NT2/D1 (cell line): ENCODE measurements at regions not wholly inside any gene's neighbourhood (a gene's known extent, or its start where the extent isn't known, plus 50 kb on each side); places are given as distances from the start of the nearest gene placed in this dataset.

Experiments used
- DNase-seq: peaks from one replicate; pipeline ENCODE4 v3.0.0-alpha.2; 2011; ENCODE audit warnings: low read depth, low spot score
- H3K27me3 ChIP-seq: 2 replicates; pipeline ENCODE4 v1.6.0; 2011; ENCODE audit warnings: mild to moderate bottlenecking; ENCODE audit not compliant: insufficient read length, insufficient read depth
- H3K36me3 ChIP-seq: 2 replicates; pipeline ENCODE4 v1.6.1; 2011; ENCODE audit warnings: mild to moderate bottlenecking, low read length, mixed read lengths; ENCODE audit not compliant: insufficient read depth, insufficient read length
- H3K4me1 ChIP-seq: 2 replicates; pipeline ENCODE4 v1.5.1; 2011; ENCODE audit not compliant: insufficient read depth, insufficient read length
- H3K4me3 ChIP-seq: 2 replicates; pipeline ENCODE4 v1.5.1; 2011; ENCODE audit warnings: low read depth; ENCODE audit not compliant: insufficient read length
- H3K9ac ChIP-seq: 2 replicates; pipeline ENCODE4 v1.6.0; 2011; ENCODE audit warnings: low read depth; ENCODE audit not compliant: insufficient read length
- H3K9me3 ChIP-seq: 2 replicates; pipeline ENCODE4 v1.5.1; 2011; ENCODE audit warnings: mild to moderate bottlenecking, low read length; ENCODE audit not compliant: insufficient read depth
- SUZ12 ChIP-seq: IDR thresholded peaks from 2 replicates; pipeline ENCODE4 v1.6.1; 2011; ENCODE audit not compliant: insufficient read length, insufficient read depth; ENCODE audit errors: extremely low read depth
- YY1 ChIP-seq: IDR thresholded peaks from 2 replicates; pipeline ENCODE4 v1.6.1; 2011; ENCODE audit not compliant: insufficient read length, insufficient read depth
- ZNF274 ChIP-seq: IDR thresholded peaks from 2 replicates; pipeline ENCODE4 v1.6.1; 2011; ENCODE audit warnings: mild to moderate bottlenecking, low read depth, low read length

DNA sequence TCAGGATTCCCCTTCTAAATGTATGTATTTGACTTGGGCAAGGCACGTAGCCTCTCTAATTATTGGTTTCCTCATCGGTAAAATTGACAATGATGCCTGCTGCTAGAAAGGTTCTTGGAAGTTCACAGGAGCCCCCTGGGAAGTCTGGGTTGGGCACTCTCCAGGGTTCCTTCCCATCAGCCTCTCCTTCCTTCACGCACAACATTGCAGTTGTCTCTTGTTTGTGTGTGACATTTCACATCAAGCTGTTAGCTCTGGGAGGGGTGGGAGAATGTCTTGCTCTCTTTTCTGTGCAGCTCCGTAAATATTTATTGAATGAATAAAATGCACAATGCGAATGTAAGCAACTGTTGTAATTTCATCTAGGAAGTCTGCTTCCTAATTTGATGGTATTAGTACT, 153.2 kb upstream of the PRICKLE1 start:
- no peak for TF ChIP-seq SUZ12
- no peak for TF ChIP-seq YY1
- no peak for TF ChIP-seq ZNF274
- Histone ChIP-seq H3K4me3 (no peak overlapping the region), H3K36me3 (no peaks in the 10 kb centered on the region)

GRCh38 chr12:42741771-42742510, 152.4 kb upstream of the PRICKLE1 start:
- Histone ChIP-seq H3K4me1 (no peaks in the 10 kb centered on the region), H3K4me3 (no peak overlapping the region), H3K9ac (no peak overlapping the region), H3K27me3 (no peaks in the 10 kb centered on the region), H3K36me3 (no peaks in the 10 kb centered on the region), H3K9me3 (peaks cover 16% of the 10 kb centered on the region)
- no peak for TF ChIP-seq SUZ12
- no peak for TF ChIP-seq ZNF274
- no peak for TF ChIP-seq YY1
- DNase-seq: no peak

More for the DNA sequence above, 153.2 kb upstream of the PRICKLE1 start:
- Histone ChIP-seq H3K27me3 (no peaks in the 10 kb centered on the region), H3K9me3 (peaks cover 23% of the 10 kb centered on the region), H3K9ac (no peak overlapping the region), H3K4me1 (no peaks in the 10 kb centered on the region)
- no peak for DNase-seq

GRCh38 chr12:42741091-42741490, 151.5 kb upstream of the PRICKLE1 start:
- Histone ChIP-seq H3K27me3 (no peaks in the 10 kb centered on the region), H3K4me3 (no peak overlapping the region), H3K36me3 (no peaks in the 10 kb centered on the region), H3K9ac (no peak overlapping the region), H3K9me3 (peaks cover 8% of the 10 kb centered on the region), H3K4me1 (no peaks in the 10 kb centered on the region)
- no peak for DNase-seq
- TF ChIP-seq SUZ12 (no peak), YY1 (no peak), ZNF274 (no peak)

GRCh38 chr12:42737398-42737797, 147.9 kb upstream of the PRICKLE1 start:
- Histone ChIP-seq H3K4me3 (no peak overlapping the region), H3K36me3 (no peaks in the 10 kb centered on the region), H3K9ac (no peak overlapping the region), H3K9me3 (no peaks in the 10 kb centered on the region), H3K4me1 (no peaks in the 10 kb centered on the region), H3K27me3 (no peaks in the 10 kb centered on the region)
- DNase-seq: no peak
- no peak for TF ChIP-seq YY1
- no peak for TF ChIP-seq SUZ12
- TF ChIP-seq ZNF274: no peak

DNA sequence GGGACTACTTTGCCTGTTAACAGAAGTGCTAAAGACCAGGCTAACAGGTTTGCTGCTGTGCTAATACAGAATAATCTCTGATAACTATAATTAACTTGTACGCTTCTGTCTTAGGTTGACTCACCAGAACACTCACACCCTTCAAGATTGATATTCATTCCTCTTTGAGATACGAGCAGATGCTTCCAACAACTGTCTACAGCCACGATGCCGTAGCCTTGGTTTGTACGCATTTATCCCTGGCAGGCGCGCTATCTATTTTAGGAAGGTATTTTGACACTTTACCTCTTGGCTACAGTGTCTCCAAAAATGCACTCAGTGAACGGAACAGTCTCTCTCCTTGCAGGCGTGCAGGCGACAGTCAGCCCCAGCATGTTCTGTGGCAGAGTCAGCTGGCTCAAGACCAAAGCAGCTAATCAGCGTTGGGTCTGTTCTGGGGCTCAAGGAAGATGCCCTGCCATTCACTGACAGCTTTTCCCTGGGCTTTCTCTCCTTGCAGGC, 146.4 kb upstream of the PRICKLE1 start:
- no peak overlapping the region for H3K9ac ChIP-seq
- no peak overlapping the region for H3K4me3 ChIP-seq
- H3K9me3 ChIP-seq: no peaks in the 10 kb centered on the region
- no peaks in the 10 kb centered on the region for H3K36me3 ChIP-seq
- TF ChIP-seq SUZ12 (no peak), YY1 (no peak), ZNF274 (no peak)
- no peaks in the 10 kb centered on the region for H3K4me1 ChIP-seq
- DNase-seq: no peak
- H3K27me3 ChIP-seq: no peaks in the 10 kb centered on the region

GRCh38 chr12:42733911-42734310, 144.4 kb upstream of the PRICKLE1 start:
- no peak for DNase-seq
- TF ChIP-seq YY1 (no peak), ZNF274 (no peak), SUZ12 (no peak)
- H3K4me3 ChIP-seq: no peak overlapping the region
- no peaks in the 10 kb centered on the region for H3K36me3 ChIP-seq
- H3K9ac ChIP-seq: no peak overlapping the region
- no peaks in the 10 kb centered on the region for H3K4me1 ChIP-seq
- H3K9me3 ChIP-seq: no peaks in the 10 kb centered on the region
- no peaks in the 10 kb centered on the region for H3K27me3 ChIP-seq

- H3K4me3 ChIP-seq: no peak overlapping the region
- TF ChIP-seq YY1: no peak
- no peak for TF ChIP-seq SUZ12
- no peak for TF ChIP-seq ZNF274
- no peaks in the 10 kb centered on the region for H3K36me3 ChIP-seq
- H3K4me1 ChIP-seq: no peaks in the 10 kb centered on the region
- no peak overlapping the region for H3K9ac ChIP-seq
- no peak for DNase-seq
- H3K27me3 ChIP-seq: no peaks in the 10 kb centered on the region
- 0 out of 2 replicates have a peak, but pooled peaks cover 6% of the 10 kb centered on the region for H3K9me3 ChIP-seq
These were observed 143.4 kb upstream of the PRICKLE1 start for GRCh38 chr12:42732908-42733411.
